Hematopoietic multipotent progenitor cell treated with erythropoietin and hydrocortisone succinate and interleukin-3 and kit ligand, for 15 days (in vitro differentiated cells): ENCODE measurements at regions not wholly inside any gene's neighbourhood (a gene's known extent, or its start where the extent isn't known, plus 50 kb on each side); places are given as distances from the start of the nearest gene placed in this dataset.

Experiments
- DNase-seq: peaks from one replicate; pipeline ENCODE4 v3.0.0-alpha.2; 2015; ENCODE audit warnings: low spot score

DNA sequence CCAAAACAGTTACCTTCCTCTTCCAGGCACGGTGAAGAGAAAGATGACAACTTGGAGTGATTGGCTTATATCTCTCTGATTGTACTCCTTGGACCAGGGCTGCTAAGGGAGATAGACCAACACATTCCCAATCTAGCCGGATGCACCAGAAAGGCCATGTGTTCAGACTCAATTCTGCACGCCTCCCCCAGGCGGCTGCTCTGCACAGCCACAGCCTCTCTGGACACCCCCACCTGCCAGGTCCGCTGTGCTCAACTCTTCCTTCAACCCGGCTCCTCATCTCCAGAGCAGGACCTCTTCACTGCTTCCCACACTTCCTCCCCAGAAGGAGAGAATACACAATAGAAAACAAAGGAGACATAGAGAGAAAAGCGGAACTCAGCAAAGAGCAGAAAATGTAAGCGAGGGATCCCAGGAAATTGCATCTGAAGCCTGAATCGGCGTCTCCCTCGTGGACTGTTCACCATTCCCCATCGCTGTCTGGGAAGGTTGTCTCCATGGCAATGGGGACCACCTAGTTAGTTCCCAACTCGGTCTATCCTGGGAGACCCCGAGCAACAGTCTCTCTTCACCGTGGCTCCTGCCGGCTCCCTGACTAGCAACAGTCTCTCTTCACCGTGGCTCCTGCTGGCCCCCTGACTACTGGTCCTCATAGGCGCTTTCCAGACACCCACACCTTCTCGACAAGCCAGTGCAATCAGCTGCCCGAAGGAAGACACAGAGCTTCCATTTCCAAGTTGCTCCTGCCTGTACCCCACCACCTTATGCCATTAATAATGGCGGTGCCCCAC, 361.7 kb upstream of the MYT1L start:
- no peak for DNase-seq

DNA sequence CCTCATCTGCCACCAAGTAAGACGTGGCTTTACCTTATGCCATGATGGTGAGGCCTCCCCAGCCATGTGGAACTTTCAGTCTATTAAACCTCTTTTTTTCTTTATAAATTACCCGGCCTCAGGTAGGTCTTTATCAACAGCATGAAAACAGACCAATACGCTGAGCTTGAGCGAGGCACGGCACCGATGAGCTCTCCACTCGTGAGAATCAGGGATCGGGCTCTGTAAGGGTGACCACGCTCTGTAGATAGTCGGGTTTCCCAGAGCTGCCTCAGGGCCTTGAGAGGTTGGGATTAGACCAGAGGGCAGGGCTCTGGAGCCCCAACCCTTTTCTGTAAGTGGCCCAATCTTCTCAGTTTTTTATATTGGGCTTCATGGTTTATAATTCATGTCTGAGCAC, 360.3 kb upstream of the MYT1L start:
- no peak for DNase-seq

- DNase-seq, result no peak
These were observed 359.9 kb upstream of the MYT1L start for GRCh38 chr2:2690985-2691384.

DNA sequence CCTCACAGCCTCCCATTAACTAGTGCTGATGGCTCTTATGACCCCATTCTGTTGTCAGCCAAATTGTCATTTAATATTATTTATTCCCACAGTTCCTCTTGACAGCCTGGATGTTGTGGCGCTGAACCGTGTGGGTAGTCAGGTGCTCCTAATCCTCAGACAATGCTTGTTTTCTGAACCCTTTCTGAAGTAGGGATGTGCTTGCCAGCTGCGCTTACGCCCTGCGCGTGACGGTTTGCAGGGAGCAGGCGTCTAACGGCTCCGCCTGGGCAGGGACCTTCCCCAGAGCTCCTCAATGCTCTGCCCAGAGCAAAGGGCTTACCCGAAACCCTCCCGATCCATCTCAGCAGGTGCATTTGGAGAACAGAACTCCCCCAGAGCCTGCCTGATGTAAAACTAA, 358.2 kb upstream of the MYT1L start:
- DNase-seq, result no peak

- no peak for DNase-seq
These were observed 357.2 kb upstream of the MYT1L start for GRCh38 chr2:2688254-2688653.

DNA sequence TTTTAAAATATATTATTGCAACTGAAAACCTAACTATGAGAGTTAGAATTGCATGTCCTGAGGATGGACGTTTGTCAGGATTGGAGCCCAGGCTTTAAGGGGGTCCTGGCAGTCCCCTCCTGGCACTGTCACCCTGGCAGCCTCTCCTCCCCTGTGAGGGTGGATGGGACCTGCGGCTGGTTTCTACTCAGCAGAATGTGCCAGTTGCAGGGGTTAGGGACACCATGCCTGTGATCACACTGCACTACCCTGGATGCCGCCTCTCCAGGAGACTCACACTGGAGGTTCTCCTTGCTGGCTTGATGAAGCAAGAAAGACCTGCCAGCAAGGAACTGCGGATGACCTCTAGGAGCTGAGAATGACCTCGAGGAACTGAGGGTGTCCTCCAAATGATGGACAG, 356.7 kb upstream of the MYT1L start:
- no peak for DNase-seq

DNA sequence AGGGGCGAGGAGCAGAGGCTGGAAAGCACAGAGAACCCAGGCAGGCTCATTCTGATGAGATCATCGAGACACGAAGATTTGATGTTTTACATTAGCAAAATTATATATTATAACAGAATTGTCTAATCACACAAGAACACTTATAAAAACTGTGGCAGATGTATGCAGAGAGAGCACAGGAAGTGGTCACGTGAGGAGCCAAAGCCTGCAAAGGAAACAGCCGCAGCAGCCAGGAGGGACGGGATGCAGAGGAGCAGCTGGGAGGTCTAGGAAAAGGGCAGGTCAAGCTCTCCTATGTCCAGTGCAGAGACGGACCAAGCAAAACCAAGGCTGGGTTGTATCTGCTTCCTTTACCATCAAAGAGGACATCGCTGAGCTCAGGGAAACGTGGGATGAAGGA, 355.1 kb upstream of the MYT1L start:
- no peak for DNase-seq

- no peak for DNase-seq
These were observed 352.6 kb upstream of the MYT1L start for GRCh38 chr2:2683606-2684224.

GRCh38 chr2:2682700-2683342, 351.7 kb upstream of the MYT1L start:
- no peak for DNase-seq

DNA sequence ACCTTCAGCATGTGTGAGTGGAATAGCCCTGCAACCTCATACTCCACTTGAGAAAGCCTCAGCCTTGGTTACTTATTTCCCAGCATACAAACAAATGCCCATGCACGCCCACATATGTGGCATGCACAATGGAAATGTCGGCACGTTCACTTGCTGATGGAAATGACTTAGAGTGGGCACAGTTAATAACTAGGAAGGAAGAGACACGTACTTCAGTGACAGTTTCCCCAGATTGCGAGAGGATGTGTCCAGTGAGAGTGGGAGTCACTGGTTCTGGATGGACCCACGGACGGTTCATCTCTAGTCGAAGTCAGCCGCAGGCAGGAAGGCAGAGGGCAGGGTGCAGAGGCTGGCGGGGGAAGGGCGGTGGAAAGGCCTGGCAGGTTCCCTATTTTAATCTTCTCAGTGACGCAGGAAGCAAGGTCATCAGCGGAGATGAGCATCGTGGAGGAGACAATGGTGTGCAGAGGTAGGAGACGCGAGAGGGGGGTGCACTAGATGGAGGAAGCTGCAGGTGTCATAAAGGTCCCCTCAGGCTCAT, 350.7 kb upstream of the MYT1L start:
- no peak for DNase-seq

GRCh38 chr2:2681085-2681484, 350.0 kb upstream of the MYT1L start:
- DNase-seq, result no peak

DNA sequence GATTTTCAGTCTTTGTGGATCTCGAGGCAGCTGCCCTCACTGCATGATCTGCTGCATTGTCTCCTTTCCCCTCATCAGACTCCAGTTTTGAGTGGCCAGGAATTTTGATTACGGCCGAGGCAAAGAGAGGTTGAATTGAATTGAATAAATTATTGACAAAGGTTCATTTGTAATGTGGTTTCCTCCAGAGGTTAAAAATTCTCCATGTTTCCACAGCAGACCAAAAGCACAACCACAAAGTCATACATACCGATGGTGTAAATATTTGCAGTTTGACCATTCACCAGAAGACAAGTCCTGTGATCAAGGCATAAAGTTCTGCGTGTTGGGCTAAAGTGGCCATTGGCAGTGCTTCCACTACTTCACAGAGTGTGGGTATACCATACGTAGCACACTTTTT, 343.8 kb upstream of the MYT1L start:
- DNase-seq, result no peak

- no peak for DNase-seq
These were observed 342.3 kb upstream of the MYT1L start for GRCh38 chr2:2673406-2673805.

GRCh38 chr2:2672249-2672648, 341.2 kb upstream of the MYT1L start:
- no peak for DNase-seq

DNA sequence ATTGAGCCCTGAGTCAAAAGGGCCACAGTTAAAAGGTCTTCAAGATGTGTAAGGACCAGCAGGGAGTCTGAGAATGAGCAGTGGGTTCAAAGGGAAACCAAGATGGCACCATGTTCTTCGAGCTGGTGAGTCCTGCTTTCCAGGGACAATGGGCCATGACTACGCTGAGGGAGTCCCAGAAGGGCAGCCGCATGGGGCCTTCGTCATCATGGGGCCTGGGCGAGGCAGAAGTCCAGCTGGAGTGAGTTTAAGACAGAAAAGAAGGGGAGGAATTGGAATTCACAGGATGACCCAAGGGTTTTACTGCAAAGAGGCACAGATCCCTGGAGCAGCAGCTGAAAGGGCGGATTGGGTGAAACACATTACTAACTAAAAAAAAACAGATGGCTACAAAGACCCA, 340.8 kb upstream of the MYT1L start:
- DNase-seq, result no peak

- no peak for DNase-seq
These were observed 338.2 kb upstream of the MYT1L start for GRCh38 chr2:2669316-2669715.

GRCh38 chr2:2668681-2669265, 337.7 kb upstream of the MYT1L start:
- DNase-seq, result no peak

- DNase-seq, result no peak
These were observed 336.6 kb upstream of the MYT1L start for GRCh38 chr2:2667690-2668089.

- no peak for DNase-seq
These were observed 334.7 kb upstream of the MYT1L start for GRCh38 chr2:2665834-2666133.

DNA sequence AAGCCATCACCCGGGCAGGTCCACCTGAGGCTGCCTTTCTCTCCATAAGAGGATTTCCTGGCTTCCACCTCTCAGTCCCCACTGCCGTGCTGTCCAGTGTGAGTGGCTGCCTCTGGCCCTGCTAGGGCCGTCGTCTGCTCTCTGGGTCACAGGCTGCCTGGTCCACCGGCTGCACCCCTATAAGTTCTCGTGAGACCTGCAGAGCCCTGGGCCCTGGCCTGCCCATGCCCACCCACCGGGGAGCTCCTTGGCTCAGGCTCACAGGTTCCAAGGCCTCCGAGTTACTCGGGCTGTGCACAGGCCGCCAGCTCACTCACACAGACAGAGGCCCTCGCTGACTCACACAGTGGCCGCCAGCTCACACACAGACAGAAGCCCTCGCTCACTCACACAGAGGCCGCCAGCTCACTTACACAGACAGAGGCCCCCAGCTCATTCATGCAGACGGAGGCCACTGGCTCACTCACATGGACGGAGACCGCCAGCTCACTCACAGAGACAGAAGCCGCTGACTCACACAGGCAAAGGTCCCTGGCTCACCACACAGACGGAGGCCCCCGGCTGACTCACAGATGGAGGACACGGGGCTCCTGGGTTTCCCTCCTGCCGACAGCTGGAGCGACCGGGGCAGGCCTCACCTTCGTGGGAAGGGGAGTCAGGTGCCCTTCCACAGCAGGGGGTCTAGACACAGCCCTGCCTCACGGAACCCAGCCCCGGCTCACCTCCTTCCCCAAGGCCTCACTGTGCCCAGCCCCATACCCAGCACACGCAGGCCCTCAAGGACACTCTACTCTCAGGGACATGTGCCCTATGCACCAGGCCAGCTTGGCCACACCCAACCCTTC, 334.1 kb upstream of the MYT1L start:
- DNase-seq, result no peak

DNA sequence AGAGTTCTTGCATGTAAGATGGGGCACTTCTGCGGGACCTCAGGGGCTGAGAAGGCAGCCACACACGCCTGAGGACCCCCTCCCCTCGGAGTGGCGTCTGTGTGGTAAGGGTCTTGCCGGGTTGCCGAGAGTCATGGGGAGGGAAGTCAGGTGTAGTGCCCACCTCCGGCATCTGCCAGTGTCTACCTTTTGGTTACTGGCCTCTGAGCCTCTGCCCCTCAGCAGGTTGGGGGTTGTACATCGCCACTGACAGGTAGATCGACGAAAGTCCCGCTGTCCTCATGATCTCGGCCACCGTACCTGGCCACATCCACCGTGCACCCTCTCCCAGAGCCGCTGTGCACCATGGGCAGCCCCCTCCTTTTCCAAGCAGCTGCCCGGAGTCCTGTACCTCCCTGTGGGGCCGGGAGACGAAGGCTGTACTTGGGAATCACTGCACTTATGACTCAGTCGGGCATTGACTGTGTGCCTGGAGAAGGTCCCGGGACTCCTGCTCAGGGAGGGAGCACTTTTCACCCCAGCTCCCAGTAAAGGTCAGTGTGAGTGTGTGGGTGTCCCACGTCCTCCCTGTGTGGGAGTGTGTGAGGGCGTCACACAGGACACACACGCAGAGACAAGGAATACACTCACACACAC, 332.4 kb upstream of the MYT1L start:
- no peak for DNase-seq
